Adrenal gland (tissue), 5 donors: ENCODE measurements at regions not wholly inside any gene's neighbourhood (a gene's known extent, or its start where the extent isn't known, plus 50 kb on each side); places are given as distances from the start of the nearest gene placed in this dataset.

Experiments used
- POLR2A ChIP-seq, 2 donors: fragments of 450-650 bp; IDR thresholded peaks; one replicate each; pipeline ENCODE4 v1.6.1; 2017; ENCODE audit warnings: antibody characterized with exemption in 2 of 2, mild to moderate bottlenecking in 2 of 2, moderate library complexity in 1 of 2
- TF ChIP-seq, protein P1 (sequence below), 6 experiments: fragments of 450-650 bp in 4 of 6; fragments of 200-600 bp in 2 of 6; sonication (generic) in 1 of 6; IDR thresholded peaks; 1 replicate in 5 of 6; 2 replicates in 1 of 6; pipeline versions ENCODE4 v1.5.1 to v1.8.0; 2016 to 2021; ENCODE audit warnings: antibody characterized with exemption in 6 of 6, mild to moderate bottlenecking in 2 of 6, moderate library complexity in 1 of 6
- donor health status: DM: no; HTN: no; CAD: no.

DNA sequence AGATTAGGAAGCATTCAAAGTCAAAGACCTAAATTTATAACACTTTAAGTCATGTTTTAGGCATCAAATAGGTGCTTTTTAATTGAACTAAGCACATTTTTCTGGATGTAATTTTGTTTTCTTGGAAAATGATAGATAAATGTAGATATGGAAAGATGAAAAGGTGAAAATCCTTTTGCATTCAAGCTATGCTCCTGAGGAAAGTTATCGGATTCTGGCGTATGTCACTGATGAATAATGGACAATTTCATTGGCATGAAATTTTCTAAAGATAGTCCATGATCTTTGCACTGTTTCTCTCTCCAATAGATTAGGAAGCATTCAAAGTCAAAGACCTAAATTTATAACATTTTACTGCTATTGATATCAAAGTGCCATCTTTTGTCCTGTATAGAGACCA is 444.2 kb upstream of the PABPC4L start:
- TF ChIP-seq, protein P1, sequence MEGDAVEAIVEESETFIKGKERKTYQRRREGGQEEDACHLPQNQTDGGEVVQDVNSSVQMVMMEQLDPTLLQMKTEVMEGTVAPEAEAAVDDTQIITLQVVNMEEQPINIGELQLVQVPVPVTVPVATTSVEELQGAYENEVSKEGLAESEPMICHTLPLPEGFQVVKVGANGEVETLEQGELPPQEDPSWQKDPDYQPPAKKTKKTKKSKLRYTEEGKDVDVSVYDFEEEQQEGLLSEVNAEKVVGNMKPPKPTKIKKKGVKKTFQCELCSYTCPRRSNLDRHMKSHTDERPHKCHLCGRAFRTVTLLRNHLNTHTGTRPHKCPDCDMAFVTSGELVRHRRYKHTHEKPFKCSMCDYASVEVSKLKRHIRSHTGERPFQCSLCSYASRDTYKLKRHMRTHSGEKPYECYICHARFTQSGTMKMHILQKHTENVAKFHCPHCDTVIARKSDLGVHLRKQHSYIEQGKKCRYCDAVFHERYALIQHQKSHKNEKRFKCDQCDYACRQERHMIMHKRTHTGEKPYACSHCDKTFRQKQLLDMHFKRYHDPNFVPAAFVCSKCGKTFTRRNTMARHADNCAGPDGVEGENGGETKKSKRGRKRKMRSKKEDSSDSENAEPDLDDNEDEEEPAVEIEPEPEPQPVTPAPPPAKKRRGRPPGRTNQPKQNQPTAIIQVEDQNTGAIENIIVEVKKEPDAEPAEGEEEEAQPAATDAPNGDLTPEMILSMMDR (IDR thresholded peaks at IDR 0.05): no peak
- no peak for TF ChIP-seq POLR2A (IDR thresholded peaks at IDR 0.05)
